HPDE6-E6E7 (cell line): ENCODE measurements at regions not wholly inside any gene's neighbourhood (a gene's known extent, or its start where the extent isn't known, plus 50 kb on each side); places are given as distances from the start of the nearest gene placed in this dataset.

Experiments
- DNase-seq: peaks from one replicate; pipeline ENCODE4 v3.0.0; 2011; ENCODE audit warnings: missing footprints; ENCODE audit errors: extremely low spot score

DNA sequence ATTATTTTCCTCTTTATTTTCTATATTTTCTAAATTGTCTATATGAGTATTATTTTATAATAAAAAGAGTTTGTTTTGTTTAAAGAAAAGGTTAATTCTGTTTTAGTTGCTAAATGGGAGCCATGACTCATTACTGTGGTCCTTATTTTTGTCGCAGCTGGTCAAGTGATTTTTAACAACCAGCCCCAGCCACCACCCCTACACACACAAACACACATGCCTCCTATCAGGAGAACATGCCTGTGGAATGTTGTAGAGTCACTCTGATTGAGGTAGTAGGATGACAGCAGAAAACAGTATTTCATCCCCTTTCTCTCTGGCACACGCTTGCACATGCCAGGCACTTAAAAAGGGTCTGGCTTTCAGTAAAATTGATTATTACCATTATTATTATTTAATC, 68.6 kb upstream of the GDF10 start:
- no peak for DNase-seq

DNA sequence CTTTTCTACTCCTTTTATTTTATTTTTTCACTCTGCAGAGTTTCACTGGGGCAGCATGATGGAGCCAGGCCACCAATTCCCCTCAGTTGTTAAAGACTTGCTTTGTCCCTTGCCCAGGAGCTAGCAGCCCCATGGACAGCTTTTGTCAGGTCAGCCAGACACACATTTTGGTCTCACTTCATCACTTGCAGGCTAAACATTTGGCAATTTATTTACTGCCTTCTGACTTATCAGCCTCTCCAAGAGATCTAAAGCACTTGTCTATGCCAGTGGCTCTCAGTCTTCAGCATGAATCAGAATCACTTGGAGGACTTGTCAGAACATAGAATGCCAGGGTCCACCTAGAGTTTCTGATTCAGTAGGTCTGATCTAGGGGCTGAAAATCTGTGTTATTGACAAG, 66.4 kb upstream of the GDF10 start:
- no peak for DNase-seq

DNA sequence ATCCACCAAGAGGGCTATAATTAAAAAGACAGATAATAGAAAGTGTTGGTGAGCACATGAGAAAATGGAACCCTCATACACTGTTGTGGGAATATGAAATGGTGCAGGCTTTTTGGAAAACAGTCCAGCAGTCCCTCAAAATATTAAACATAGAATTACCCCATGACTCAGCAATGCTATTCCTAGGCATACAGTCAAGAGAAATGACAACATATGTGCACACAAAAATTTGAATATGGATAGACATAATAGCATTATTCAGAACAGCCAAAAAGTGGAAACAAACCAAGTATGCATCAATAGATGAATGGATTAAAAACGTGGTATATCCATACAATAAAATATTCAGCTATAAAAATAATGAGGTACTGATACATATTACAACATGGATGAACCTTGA, 64.5 kb upstream of the GDF10 start:
- no peak for DNase-seq

DNA sequence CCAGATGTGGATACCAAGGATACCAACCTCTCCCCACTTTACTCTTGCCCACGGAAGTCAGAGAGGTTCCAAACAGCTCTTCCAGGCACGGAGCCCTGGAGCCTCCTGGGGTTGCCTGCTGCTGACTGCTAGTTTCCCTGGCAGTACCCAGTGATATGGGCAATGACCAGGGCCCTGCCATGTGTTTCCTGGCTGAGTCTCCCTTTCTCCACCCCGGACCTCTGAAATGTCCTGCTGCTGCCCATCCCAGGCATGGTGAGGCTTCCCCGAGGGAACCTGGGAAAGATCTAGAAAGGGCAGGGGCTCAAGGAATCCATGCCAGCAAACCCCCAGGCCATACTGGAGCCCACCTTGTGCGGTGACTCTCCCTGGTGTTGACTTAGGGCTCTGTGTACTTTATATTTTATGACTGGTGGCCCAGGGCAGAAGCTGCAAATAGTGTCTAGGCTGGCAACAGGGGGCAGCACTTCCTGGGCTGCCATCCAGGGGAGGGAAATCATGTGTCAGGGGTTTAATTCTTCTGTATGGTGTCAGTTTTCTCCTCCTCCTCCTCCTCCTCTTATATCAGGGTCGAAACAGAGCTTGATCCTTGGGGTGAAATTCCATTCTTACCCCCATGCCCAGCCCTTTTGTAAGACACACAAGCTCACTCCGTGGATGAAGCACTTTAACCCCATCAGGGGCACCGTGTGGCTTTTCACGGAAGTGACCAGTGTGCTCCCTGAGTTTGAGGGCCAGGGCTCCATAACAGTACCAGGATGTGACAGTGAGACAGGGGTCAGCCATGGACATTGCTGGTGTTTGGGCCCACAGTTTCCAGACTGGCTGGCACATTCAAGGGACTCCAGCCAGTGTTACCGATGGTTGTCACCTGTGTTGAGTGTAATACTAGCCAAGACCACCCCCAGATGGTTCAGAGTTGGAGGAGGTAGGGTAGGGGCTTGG, 62.4 kb upstream of the GDF10 start:
- DNase-seq = no peak

DNA sequence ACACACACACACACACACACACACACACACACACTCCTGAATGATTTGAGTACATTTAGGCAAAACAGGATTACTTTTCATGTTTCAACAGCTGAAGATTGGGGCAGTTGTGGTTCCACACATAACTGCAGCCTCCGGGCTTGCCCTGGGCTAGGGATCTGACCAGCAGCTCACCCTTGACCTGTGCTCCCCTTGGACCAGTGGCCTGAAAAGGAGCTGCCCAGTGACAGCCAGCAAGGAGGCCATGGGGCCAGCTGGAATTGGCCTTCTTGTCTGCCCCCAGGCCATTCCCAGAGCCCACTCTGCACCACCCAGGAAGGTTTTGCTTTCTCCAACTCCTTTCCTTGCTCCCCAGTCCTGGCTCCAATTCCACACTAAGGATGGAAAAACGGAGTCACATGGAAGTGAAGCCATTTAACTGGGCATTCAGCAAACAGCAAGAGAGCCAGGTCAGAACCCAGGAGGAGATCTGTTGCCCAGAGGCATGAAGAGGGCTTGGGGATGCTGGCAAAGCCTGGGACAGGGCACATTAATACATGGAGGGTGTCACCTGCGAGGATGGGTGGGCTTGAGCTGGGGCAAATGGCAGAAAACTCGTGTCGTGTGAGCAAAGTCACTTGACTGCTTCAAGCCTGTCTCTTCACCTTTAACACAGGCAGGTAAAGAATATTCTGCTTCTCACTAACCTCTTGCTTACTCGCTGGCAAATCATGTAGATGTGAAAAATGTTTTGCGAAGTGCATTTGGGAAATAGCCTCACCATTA, 61.5 kb upstream of the GDF10 start:
- DNase-seq = no peak

DNA sequence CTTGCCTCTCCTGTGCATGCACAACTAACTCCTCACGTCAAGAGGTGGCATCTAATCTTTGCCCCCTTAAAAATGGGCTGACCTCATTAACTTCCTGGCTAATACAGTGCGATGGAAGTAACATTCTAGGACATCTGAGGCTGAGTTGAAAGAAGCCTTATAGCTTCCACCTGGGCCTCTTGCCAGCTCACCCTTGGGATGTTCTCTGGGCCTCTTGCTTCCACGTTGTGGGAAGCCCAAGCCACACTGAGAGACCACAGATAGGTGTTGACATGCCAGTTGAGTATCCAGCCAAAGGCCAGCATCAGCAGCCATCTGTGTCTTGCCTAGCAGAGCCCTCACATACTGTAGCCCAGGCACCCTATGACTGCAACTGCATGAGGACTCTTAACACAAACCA, 60.8 kb upstream of the GDF10 start:
- no peak for DNase-seq

DNA sequence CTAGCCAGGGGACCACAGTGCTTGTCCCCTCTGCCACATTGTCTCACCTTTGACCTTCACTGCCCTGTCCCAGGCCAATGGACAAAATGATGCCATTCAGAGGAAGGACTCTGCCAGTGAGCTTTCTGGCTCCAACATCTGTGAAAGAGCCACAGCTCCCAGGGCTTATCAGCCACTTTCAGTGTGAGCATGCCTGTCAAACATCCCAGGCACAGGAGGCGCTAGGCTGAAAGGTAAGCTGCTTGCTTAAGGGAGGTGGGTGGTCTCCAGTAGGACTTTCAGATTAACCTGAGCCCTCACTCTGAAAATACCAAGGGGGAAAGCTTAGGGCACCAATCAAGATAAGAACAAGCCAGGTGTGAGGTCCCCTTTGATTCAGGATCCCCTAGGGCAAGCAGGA, 59.8 kb upstream of the GDF10 start:
- no peak for DNase-seq

DNA sequence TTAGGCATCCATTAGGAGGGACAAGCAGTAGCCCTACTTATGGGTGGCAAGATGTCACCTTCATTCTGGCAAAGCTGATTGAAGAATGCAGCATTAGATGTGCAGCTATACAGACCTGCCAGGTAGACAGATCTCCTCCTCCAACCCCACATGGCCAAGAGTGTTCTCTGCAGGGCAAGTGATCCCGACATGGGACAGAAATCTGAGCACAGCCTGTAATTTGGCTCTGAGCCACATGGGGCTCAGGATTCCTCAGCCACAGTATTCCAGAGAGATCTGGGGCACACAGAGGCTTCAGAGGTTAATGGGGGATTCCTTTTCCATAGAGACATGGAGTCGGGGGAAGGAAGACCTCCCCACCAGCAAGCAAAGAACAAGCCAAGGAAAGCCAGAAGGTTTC, 58.7 kb upstream of the GDF10 start:
- no peak for DNase-seq

DNA sequence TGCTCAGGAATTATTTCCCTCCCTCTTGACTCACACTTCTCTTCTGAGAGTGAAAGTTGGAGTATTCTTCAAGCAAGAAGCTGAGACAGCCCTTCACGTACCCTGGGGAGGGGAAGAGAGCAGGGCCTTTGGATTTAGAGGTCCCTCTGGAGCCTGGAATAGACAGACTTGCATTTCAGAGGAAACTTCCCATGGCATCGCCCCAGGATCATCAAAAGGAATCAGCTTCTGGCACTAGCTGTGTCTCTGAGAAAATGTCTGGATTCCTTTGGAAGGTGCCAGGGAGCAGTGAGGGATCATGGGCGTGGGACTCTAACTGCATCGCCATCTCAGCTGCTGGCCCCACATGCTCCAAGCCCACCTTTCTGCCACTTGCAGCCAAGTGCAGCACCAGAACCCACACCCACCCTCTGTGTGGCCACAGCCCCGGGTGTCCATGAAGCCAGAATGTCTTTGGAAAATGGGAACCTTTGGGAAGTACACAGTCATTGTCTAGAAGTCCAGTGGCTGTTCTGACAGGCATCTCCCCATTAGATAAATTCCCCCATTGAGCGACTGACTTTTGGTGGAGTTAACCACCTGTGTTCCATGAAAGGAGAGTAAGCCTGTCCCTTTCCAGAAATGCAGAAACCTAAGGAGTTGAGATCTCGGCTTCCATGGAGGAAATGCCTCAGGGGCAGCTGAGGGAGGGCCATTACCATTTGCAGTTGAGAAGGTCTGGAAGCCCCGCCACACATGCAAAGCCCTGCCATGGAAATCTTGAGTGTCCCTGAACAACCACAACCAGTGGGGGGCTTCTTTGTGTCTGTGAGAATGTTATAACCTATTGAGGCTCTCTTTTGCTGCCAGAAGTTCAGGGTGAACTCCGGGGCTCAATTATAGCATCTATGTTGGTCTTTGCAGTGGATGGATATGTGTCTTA, 57.8 kb upstream of the GDF10 start:
- DNase-seq = no peak

DNA sequence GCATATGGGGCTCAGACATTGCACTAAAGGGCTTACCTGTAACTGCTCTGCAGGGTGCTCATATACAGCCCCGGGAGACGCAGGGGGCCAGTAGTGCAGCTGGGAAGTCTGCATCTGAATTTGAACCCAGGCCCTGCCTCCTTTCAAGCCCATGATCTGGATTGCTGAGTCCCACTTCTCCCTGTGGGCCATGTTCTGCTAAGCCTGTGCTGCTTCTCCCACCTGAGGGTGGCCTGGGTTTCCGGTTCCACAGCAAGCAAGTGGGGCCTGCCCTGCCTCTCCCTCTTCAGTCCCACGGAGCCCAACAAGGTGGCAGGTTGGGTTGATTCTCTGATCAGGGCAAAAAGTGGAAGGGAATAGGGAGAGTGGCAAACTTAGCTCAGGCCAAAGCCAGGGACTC, 56.6 kb upstream of the GDF10 start:
- DNase-seq = no peak

DNA sequence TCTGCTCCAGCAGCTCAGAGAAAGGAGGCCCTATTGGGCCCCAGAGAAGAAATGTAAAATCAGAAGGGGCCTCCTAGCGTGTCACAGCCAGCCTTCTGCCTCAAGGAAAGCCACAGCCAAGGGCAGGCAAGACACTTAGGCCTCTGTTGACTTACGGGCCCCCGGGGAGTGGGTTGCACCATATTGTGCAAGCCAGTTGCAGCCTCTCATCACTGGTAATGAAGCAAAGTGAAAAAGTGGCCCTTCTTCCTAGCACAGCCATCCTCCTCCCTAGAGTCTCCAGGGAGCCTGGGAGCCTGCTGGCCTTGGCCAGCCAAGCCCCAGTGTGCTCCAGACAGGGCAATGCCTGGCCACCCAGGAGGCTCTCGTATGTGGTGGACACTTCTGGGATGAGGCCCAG, 56.2 kb upstream of the GDF10 start:
- no peak for DNase-seq

DNA sequence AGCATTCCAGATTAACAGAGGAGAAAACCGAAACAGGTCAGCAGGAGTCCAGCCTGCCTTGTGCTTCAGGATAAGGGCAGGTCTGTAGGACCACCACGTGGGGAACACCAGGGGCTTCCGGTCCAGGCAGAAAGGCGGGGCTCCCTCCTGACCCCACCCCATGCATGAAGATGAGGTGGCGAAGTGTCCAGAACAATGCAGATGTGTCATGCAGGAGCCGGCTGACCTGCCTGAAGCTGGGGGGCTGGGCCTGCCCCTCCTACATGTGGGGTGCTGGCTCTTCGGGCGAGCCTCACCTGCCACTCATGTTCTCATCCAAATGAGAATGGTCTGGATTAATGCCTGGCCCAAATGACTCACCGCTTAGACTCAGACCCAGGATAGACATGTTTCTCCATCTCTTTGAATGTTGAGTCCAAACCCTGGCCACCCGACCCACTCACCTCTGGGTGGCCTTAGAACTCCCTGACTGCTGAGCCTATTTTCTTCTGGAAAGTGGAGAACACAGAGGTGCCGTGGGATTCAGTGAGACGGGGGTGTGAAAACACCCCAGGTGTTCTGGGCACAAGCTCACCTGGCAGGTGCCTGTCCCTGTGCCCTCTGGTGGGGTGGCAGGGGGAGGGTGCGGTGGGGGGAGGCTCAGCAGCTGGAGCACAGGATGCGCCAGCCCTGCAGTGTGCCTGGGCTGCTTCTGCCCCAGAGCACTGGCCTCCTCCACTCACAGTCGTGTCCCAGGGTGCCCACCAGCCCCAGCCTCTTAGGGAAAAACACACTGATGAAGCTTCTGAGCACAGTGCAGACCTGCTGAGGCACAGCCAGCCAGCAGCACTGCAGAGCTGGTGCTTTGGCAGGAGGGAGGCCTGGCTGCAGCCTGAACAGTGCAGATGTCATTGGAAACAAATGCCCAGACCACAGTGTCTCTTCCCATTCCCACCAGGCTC, 55.2 kb upstream of the GDF10 start:
- DNase-seq = no peak

DNA sequence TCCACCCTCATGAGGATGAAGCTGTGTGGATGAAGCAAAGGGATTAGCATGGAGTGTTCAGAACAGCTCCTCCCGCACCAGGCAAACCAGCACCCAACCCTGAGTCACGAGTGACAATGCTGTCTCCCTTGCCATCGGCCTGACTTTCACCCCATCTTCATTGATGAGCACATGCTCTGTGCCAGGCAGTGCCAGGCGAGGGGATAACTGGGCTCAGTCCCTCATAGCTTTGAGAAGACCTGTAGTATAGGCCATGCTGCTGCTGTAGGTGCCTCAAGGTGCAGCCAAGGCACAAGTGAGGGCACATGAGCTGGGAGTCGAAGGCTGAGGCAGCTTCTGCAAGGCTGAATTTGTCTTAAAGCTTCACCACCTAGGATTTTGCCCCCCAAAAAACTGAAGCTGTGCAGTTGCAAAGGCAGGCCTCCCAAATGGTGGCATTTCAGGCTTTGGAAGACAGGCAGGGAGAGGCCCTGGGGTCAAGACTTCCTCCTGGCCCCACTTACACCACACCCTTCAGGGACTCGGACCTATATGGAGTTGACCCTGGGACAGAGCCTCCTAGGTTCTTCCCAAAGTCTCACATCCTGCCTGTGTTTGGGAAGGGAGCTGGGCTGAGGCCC, 54.2 kb upstream of the GDF10 start:
- DNase-seq = no peak

DNA sequence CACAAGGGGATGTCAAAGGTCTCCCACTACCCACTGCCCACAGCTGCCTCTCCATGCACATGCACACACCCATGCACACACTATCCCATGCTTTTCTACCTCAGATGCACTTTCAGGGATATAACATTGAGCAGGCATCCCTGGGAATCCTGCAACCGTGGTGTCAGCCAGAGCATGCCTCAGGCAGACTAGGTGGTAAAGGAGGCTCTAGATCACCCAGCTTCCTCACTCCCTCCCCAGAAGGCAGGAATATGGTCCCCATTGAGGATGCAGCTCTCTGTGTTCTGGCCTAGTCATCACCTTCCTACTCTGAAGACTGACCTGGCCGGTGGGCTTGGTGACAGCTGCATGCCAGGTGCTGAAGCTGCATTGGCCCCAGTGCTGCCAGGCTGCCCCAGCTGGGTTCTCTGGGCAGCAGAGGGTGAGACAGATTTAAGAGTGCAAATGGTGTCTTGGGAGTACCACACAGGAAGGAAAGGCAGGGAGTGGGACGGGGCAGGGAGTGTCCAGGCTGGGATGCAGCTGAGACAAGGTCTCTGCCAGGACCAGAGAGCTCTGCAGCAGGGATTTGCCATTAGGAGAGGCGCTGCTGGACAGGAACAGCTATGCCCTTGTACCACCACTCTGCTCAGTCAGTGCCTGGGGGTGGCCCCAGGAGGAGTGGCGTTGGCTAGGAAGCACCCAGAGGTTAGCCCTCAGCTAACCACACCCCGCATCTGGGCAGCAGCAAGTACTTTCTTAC, 53.4 kb upstream of the GDF10 start:
- DNase-seq = no peak

DNA sequence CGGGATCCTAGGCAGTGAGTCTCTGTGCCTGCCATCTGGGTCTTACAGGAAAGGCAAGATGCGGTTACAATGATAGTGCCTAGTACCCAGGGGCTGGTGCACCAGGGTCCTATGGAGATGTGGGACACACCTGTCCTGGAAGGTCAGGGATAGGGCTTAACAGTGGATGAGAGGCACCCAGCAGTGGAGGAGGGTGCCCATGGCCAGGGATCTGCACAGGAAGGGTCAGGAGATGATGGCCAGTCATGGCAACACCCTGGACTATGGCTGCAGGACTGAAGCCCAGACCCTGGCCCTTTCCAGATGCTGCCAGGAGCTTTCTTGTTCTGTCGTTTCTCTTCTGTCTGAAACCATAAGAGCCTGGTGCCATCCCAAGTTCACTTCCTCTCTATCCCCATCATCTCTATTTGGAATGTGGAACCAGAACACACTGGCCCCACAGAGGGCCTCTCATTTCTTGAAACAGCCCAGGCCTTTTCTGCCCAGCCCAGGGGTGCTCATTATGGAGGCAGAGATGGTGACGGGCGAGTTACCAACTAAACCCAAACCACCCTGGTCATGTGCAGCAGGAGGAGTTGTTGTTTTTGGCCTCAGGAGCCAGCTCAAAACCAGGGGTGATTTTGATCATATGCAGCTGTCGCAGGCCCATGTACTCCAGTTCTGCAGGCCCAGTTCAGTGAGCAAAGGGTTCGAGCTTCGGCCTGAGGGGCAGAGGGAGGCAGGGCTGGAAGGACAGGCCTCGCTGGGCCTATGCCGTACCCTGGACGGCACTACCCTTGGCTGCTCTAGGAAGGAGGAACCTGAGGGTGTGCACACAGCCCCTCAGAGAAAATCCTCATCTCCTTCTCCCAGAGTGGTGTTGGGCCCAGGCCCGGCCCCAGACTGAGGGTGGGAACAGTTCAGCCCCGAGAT, 52.6 kb upstream of the GDF10 start:
- no peak for DNase-seq

DNA sequence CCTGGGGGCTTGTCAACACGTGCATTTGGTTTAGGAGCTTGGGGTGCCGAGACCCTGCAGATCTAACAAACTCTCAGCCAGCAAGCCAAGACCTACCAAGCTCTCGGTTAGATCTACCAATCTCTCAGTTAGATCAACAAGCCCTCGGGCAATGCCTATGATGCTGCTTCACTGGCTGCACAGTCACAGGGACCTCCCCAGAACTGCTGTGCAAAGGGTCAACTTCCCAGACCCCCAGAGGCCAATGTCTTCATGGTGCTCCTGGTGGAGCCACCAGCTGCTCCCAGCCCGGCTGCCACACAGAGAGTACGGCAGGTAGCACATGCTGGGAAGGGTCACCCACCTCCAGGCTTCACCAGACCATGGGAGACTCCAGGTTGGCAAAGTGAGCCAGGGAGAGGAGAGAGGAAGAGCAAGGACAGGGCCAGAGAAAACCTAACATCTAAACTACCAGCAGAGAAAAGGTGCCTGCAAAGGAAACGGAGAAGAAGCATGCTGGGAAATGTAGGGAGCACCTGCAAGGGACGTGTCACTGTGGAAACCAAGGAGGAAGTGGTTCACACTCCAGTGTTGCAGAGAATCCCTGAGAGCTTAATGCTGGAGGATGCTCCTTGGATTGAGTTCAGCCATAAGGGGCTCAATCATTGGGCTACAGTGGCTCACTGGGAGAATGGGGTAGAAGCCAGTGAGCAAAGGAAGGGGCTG, 51.5 kb upstream of the GDF10 start:
- DNase-seq = no peak

DNA sequence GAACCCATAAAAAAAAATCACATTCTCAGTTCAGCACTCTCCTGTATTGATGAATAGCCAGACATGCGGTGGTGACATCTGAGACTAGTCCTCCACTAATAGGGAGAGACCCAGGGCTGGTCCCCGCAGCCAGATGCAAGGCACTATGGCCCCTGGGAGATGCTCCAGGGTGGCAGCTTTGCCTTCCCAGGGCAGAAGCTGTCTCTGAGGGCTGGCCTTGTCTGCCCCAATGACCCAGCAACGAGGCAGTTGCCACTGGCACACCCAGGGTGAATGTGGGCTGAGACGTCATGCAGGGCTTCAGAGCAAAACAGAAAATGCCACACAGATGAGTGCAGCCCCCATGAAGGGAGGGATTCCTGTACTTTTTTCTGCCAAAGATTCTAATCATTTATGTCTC, 50.1 kb upstream of the GDF10 start:
- no peak for DNase-seq
